ENCODE measurements at regions not wholly inside any gene's neighbourhood (a gene's known extent, or its start where the extent isn't known, plus 50 kb on each side); places are given as distances from the start of the nearest gene placed in this dataset.

- H3K79me2 ChIP-seq (ENCODE audit: insufficient read depth, low read length), result no peaks in the 10 kb centered on the region
- WGBS (ENCODE audit: extremely low coverage, insufficient read length, low lambda C conversion rate), result no CpG with 5 or more reads among the region's 12 CpGs
- no peaks in the 10 kb centered on the region for H4K20me1 ChIP-seq (ENCODE audit: control insufficient read depth, insufficient read depth, insufficient read length)
- no peak overlapping the region for H3K23ac ChIP-seq (ENCODE audit: insufficient read length, low read depth, low read length)
- no peak overlapping the region for H3T11ph ChIP-seq (ENCODE audit: low read length)
- H3K23me2 ChIP-seq (ENCODE audit: insufficient read length, low read depth, low read length, poor library complexity, severe bottlenecking), result no peaks in the 10 kb centered on the region
- H2BK120ac ChIP-seq (ENCODE audit: low read depth, low read length, poor library complexity, severe bottlenecking), result no peak overlapping the region
- no peaks in the 10 kb centered on the region for H3K79me1 ChIP-seq (ENCODE audit: insufficient read depth, low read depth, low read length, poor library complexity, severe bottlenecking)
- no peak overlapping the region for H3K18ac ChIP-seq (ENCODE audit: insufficient read length, low read depth, low read length)
- no peak overlapping the region for H3K4ac ChIP-seq (ENCODE audit: low read depth, low read length)
- peak overlapping the region; percentile 6 for H4K8ac ChIP-seq (replicated peaks; ENCODE audit: insufficient read length, low read depth, low read length)
- Mint-ChIP-seq H3K36me3 (ENCODE audit: insufficient read depth in 1 of 3, low read depth in 3 of 3) (no peaks in the 10 kb centered on the region), H3K27ac (peak overlapping the region in 1 of 3 experiments; percentile 35; a peak in 1 of 7 replicates), H3K27me3 (ENCODE audit: low read depth) (no peaks in the 10 kb centered on the region), H3K4me1 (peaks cover 0 to 4% of the 10 kb centered on the region in 2 experiments; a peak in 1 of 4 replicates), H3K9me3 (no peaks in the 10 kb centered on the region), H3K4me3 (no peak overlapping the region)
- H2BK15ac ChIP-seq (ENCODE audit: low read depth, low read length), result no peak overlapping the region
- DNase-seq, result no peak
- no peak overlapping the region for H4K91ac ChIP-seq (ENCODE audit: insufficient read length, low read depth, low read length)
- no peak overlapping the region for H2BK20ac ChIP-seq (ENCODE audit: low read depth, low read length, poor library complexity, severe bottlenecking)
- no peak overlapping the region for H2BK12ac ChIP-seq (ENCODE audit: insufficient read length, low read depth, low read length)
- no peaks in the 10 kb centered on the region for H3K9me3 ChIP-seq (ENCODE audit: control insufficient read depth, low read depth, low read length)
- no peak overlapping the region for H3K14ac ChIP-seq (ENCODE audit: insufficient read depth, low read length)
- H3K27me3 ChIP-seq (ENCODE audit: insufficient read depth, low read length), result no peaks in the 10 kb centered on the region
- H2AFZ ChIP-seq (ENCODE audit: low read length), result no peak overlapping the region
- TF ChIP-seq CTCF (conservative IDR thresholded peaks at IDR 0.05), result no peak
- no peak overlapping the region for H4K5ac ChIP-seq (ENCODE audit: insufficient read length, low read depth, low read length)
- no peaks in the 10 kb centered on the region for H3K4me1 ChIP-seq (ENCODE audit: insufficient read depth, low read length)
- H2AK5ac ChIP-seq (ENCODE audit: insufficient read length, low read length), result no peak overlapping the region
- no peak overlapping the region for H3K9ac ChIP-seq (ENCODE audit: extremely low read depth, insufficient read length, low read length)
- H3K4me2 ChIP-seq (ENCODE audit: insufficient read depth, insufficient read length, low read length), result no peak overlapping the region
- no peak overlapping the region for H3K27ac ChIP-seq (ENCODE audit: insufficient read length, low read depth, low read length)
- H3K56ac ChIP-seq (ENCODE audit: insufficient read length, low read depth, low read length), result no peak overlapping the region
- H2BK5ac ChIP-seq (ENCODE audit: insufficient read length, low read length), result no peak overlapping the region
Measured at GRCh38 chr7:114048386-114049235, 129.8 kb upstream of the PPP1R3A start.
